ENCODE measurements at regions not wholly inside any gene's neighbourhood (a gene's known extent, or its start where the extent isn't known, plus 50 kb on each side); places are given as distances from the start of the nearest gene placed in this dataset.
"Not testable (repeated sequence)": the region's sequence is repeated elsewhere in the genome, so short reads cannot be mapped to it uniquely, and the experiment has no call there.

GRCh38 chr15:69869881-69870505 lies 227.7 kb downstream of the TLE3 start:
- no peak for DNase-seq (ENCODE audit: insufficient read length, low spot score)

GRCh38 chr15:69871511-69872134 lies 226.1 kb downstream of the TLE3 start:
- DNase-seq (ENCODE audit: insufficient read length, low spot score) (no peak), FAIRE-seq (no peak)

More at GRCh38 chr15:69869881-69870505, 227.7 kb downstream of the TLE3 start:
- no peak for FAIRE-seq

DNA sequence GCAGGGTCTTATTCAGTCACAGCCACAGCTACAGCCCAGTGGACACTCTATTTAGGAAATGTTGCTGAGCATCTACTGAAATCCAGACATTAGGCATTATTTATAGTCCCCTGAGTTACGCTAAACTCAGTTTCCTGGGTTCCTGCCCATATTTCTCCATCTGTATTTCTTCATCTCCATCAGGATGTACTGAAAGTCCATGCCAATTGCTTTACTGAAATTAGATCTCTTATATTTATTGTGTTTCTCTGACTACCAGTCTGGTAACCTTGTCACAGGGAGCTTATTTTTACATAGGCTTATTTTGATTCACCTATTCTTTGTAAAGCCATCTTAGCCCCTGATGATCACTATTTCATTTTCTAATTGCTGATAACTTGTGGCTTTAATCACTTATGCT lies 223.9 kb downstream of the TLE3 start:
- FAIRE-seq (no peak), DNase-seq (ENCODE audit: insufficient read length, low spot score) (no peak)

- FAIRE-seq: no peak
- no peak for DNase-seq (ENCODE audit: insufficient read length, low spot score)
Observed at GRCh38 chr15:69874321-69874720, 223.4 kb downstream of the TLE3 start.

GRCh38 chr15:69876064-69876940 lies 221.4 kb downstream of the TLE3 start:
- DNase-seq (ENCODE audit: insufficient read length, low spot score) (no peak), FAIRE-seq (no peak)

DNA sequence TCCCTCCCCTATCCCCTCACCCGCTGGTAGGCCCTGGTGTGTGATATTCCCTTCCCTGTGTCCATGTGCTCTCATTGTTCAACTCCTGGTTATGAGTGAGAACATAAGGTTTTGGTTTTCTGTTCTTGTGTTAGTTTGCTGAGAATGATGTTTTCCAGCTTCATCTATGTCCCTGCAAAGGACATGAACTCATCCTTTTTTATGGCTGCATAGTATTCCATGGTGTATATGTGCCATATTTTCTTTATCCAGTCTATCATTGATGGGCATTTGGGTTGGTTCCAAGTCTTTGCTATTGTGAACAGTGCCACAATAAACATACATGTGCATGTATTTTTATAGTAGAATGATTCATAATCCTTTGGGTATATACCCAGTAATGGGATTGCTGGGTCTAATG lies 217.8 kb downstream of the TLE3 start:
- not testable (repeated sequence) for FAIRE-seq; DNase-seq (ENCODE audit: insufficient read length, low spot score)

DNA sequence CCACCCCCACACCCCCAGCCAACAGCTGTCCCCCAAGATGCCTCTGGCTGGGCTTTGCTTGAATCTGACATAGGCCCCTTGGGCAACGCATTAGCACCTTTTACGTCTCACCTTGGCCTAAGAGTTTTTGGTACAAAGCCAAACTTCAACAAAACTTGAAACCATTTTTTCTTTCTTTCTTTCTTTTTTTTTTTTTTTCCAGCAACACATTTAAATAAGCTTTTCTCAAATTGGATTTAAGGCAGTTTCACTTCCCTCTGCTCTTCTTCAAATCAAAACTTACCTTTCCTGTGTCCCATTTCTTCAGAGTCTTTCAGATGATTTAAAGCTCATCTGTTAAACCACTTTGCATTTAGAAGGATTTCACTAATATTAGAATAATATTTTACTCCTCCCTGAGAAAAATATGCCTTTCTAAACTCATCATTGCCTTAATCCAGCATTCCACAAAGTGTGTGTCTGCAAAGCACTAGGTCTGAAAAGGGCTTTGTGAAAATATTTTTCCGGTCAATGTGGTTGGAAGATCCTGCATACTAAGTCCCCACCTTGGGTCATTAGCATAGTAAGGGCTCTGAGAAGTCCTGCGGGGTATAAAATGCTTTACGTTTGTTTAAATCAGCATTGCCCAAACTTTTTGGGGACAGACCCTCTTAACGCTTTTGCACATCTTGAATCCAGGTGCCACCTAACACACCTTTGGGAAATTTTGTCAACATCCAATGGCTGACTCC lies 217.0 kb downstream of the TLE3 start:
- DNase-seq (ENCODE audit: insufficient read length, low spot score): no peak
- FAIRE-seq: no peak

DNA sequence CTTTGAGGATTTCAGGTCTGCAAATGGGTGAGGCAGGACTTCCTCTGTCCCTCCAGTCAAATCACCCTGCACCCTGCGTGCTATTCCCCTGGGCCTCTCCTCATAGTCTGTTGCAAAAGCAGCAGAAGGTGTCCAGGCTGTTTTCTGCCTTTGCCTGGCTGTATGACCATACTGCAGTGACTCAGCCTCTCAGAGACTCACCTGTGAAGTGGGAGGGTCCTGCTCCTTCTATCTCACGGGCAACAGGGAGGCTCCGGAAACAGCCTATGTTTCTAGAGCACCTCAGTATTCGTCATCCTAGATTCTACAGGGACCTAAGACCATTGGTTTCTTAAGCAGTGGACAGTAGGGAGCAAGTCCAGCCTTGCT lies 216.4 kb downstream of the TLE3 start:
- DNase-seq (ENCODE audit: insufficient read length, low spot score) (no peak), FAIRE-seq (no peak)

GRCh38 chr15:69881766-69882165 lies 216.0 kb downstream of the TLE3 start:
- no peak for DNase-seq (ENCODE audit: insufficient read length, low spot score)
- peak; percentile 54 for FAIRE-seq

- no peak for FAIRE-seq
- no peak for DNase-seq (ENCODE audit: insufficient read length, low spot score)
Observed at GRCh38 chr15:69883306-69883705, 214.4 kb downstream of the TLE3 start.

GRCh38 chr15:69885173-69885955 lies 212.4 kb downstream of the TLE3 start:
- DNase-seq (ENCODE audit: insufficient read length, low spot score) (no peak), FAIRE-seq (no peak)

DNA sequence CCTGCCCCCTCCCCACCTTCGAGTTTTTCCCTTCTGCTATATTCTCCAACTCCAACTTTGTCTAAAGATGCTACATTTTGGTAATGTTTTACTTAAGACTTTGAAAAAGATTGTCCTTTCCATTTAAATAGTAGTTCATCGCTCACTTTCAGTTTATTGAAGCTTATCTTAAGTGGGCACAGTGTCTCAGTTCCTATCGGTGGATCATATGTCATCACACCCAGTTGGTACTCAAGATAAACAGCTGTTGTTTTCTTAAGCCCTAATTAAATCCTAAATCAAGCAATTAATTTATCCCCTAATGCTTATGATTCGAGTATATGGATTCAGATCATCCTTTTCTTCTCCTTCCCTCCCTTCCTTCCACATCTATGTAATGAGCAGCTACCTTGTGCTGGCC lies 210.7 kb downstream of the TLE3 start:
- no peak for DNase-seq (ENCODE audit: insufficient read length, low spot score)
- FAIRE-seq: no peak

- FAIRE-seq (no peak), DNase-seq (ENCODE audit: insufficient read length, low spot score) (no peak)
Observed at GRCh38 chr15:69887553-69887952, 210.2 kb downstream of the TLE3 start.

GRCh38 chr15:69888406-69888805 lies 209.3 kb downstream of the TLE3 start:
- FAIRE-seq (no peak), DNase-seq (ENCODE audit: insufficient read length, low spot score) (no peak)

GRCh38 chr15:69891070-69891536 lies 206.6 kb downstream of the TLE3 start:
- no peak for FAIRE-seq

GRCh38 chr15:69891606-69892005 lies 206.1 kb downstream of the TLE3 start:
- FAIRE-seq (no peak), DNase-seq (ENCODE audit: insufficient read length, low spot score) (no peak)

More at GRCh38 chr15:69891070-69891536, 206.6 kb downstream of the TLE3 start:
- no peak for DNase-seq (ENCODE audit: insufficient read length, low spot score)

GRCh38 chr15:69892351-69892750 lies 205.4 kb downstream of the TLE3 start:
- DNase-seq (ENCODE audit: insufficient read length, low spot score) (no peak), FAIRE-seq (no peak)

DNA sequence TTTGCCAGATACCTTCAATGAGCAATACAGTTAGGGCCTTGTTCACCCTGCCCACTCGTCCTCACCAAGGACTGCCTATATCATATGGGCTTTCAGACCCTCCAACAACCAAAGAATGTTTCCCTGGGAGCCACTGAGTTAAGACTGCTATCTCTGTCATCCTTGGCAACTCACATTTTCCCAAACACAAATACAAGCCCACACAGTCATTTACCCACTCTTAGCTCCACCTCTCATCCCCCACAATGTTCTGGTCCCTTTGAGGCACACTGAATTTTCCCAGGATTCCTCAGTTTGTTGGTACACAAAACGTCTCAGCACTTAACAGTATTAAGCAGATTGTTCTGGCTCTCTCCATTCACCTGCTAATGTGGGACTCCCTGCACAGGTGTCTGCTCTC lies 204.6 kb downstream of the TLE3 start:
- no peak for DNase-seq (ENCODE audit: insufficient read length, low spot score)
- no peak for FAIRE-seq

DNA sequence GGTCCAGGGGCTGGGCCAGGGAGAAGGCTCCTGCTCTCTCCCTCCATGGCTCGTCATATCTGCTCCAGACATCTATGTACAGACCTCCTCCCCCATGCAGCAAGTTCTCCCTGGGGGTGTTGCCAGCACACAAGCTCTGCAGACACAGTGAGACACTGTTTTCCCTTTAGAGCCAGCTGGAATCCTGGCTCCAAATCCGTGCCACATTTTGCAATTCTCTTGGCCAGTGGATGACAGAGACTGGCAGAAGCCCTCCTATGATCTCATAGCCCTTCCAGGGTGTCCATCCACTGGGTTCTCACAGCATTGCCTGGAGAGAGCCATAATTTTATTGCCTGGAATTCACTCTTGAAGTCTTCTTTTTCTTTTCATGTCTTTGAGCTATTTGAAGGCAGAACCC lies 203.9 kb downstream of the TLE3 start:
- DNase-seq (ENCODE audit: insufficient read length, low spot score): peak; percentile 73
- no peak for FAIRE-seq

DNA sequence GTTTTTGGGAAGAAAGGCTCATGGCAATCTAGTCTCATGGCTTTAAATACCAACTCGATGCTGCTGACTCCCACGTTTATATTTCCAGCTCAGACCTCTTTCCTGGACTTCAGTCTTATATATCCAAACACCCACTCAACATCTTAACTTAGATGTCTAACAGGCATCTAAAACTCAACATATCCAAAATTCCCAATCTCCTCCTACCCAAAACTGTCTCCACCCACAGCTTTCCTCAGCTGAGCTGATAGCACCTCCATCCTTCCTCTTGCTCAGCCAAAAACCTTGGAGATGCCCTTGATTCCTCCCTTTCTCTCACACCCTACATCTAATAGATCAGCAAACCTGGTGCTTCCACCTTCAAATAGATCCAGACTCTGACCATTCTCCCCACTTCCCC lies 202.5 kb downstream of the TLE3 start:
- DNase-seq (ENCODE audit: insufficient read length, low spot score): no peak
- no peak for FAIRE-seq
